ENCODE measurements at regions not wholly inside any gene's neighbourhood (a gene's known extent, or its start where the extent isn't known, plus 50 kb on each side); places are given as distances from the start of the nearest gene placed in this dataset.

DNA sequence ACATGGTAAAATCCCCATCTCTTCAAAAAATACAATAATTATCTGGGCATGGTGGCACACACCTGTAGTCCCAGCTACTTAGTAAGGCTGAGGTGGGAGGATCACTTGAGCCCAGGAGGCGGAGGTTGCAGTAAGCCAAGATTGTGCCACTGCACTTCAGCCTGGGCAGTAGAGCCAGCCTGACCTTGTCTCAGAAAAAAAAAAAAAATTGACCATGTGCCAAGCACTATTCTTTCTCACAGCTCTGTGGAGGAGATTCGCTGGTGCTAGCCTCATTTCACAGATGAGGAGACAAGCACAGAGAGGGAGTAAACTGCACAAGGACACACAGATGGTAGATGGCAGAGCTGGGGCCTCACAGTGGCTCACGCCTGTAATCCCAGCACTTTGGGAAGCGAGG, 131.8 kb upstream of the JARID2 start:
- TF ChIP-seq, protein P1, sequence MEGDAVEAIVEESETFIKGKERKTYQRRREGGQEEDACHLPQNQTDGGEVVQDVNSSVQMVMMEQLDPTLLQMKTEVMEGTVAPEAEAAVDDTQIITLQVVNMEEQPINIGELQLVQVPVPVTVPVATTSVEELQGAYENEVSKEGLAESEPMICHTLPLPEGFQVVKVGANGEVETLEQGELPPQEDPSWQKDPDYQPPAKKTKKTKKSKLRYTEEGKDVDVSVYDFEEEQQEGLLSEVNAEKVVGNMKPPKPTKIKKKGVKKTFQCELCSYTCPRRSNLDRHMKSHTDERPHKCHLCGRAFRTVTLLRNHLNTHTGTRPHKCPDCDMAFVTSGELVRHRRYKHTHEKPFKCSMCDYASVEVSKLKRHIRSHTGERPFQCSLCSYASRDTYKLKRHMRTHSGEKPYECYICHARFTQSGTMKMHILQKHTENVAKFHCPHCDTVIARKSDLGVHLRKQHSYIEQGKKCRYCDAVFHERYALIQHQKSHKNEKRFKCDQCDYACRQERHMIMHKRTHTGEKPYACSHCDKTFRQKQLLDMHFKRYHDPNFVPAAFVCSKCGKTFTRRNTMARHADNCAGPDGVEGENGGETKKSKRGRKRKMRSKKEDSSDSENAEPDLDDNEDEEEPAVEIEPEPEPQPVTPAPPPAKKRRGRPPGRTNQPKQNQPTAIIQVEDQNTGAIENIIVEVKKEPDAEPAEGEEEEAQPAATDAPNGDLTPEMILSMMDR (IDR thresholded peaks at IDR 0.05), result no peak
- DNase-seq, result no peak
- no peaks in the 10 kb centered on the region for H3K36me3 Mint-ChIP-seq
- no peak overlapping the region for H3K27ac Mint-ChIP-seq
- no peak for ATAC-seq
- Histone ChIP-seq H3K9me3 (ENCODE audit: control insufficient read depth, insufficient read depth, low read length) (no peaks in the 10 kb centered on the region), H3K27me3 (ENCODE audit: control insufficient read depth, insufficient read depth, low read length) (no peaks in the 10 kb centered on the region), H3K27ac (ENCODE audit: low read length) (no peak overlapping the region), H3K4me1 (ENCODE audit: control insufficient read depth, insufficient read depth, low read length) (no peaks in the 10 kb centered on the region), H3K36me3 (ENCODE audit: control insufficient read depth, insufficient read depth, low read length) (no peaks in the 10 kb centered on the region), H3K4me3 (ENCODE audit: low read length) (no peak overlapping the region)
- no peaks in the 10 kb centered on the region for H3K9me3 Mint-ChIP-seq
- WGBS (ENCODE audit: insufficient coverage), result 81% methylated on average over 4 of the region's 4 CpGs
- intact Hi-C loops (cut with micrococcal nuclease), result no loop called here
- H3K27me3 Mint-ChIP-seq (ENCODE audit: low read depth in 2 of 2), result no peaks in the 10 kb centered on the region
- H3K4me3 Mint-ChIP-seq, result no peak overlapping the region
- peaks cover 0 to 4% of the 10 kb centered on the region in 2 donors for H3K4me1 Mint-ChIP-seq

DNA sequence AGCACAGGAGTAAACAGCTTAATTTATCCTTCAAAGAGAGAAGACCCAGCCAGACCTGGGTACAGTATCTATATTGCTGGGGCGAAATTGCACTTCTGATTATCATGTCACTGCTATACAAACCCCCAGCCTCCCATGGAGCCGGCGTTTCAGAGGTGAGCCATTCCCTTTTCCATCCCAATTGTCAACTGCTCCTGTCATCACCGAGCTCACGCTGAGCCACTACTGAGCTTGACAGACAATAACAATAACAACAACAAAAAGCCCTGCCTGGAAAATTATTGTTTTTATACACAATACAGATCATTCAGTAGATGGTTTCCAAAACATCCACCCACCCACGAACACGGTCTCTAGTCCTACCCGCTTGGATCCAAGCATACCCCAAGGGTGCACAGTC, 129.0 kb upstream of the JARID2 start:
- 93% methylated on average over 8 of the region's 8 CpGs for WGBS (ENCODE audit: insufficient coverage)
- no peak overlapping the region for H3K27ac Mint-ChIP-seq
- intact Hi-C loops (cut with micrococcal nuclease), result no loop called here

GRCh38 chr6:15121443-15121842, 124.4 kb upstream of the JARID2 start:
- Mint-ChIP-seq H3K4me3 (no peak overlapping the region), H3K27ac (no peak overlapping the region)
- TF ChIP-seq, protein P1 (IDR thresholded peaks at IDR 0.05), result no peak

More for the DNA sequence above, 129.0 kb upstream of the JARID2 start:
- H3K4me1 ChIP-seq (ENCODE audit: control insufficient read depth, insufficient read depth, low read length), result no peaks in the 10 kb centered on the region
- ATAC-seq (no peak), DNase-seq (no peak)
- Mint-ChIP-seq H3K4me3 (no peak overlapping the region), H3K27me3 (ENCODE audit: low read depth in 2 of 2) (no peaks in the 10 kb centered on the region), H3K36me3 (no peaks in the 10 kb centered on the region), H3K9me3 (no peaks in the 10 kb centered on the region), H3K4me1 (peaks cover 0 to 5% of the 10 kb centered on the region in 2 donors)
- no peaks in the 10 kb centered on the region for H3K36me3 ChIP-seq (ENCODE audit: control insufficient read depth, insufficient read depth, low read length)
- no peaks in the 10 kb centered on the region for H3K9me3 ChIP-seq (ENCODE audit: control insufficient read depth, insufficient read depth, low read length)
- H3K4me3 ChIP-seq (ENCODE audit: low read length), result no peak overlapping the region
- TF ChIP-seq, protein P1 (IDR thresholded peaks at IDR 0.05), result no peak
- no peak overlapping the region for H3K27ac ChIP-seq (ENCODE audit: low read length)
- H3K27me3 ChIP-seq (ENCODE audit: control insufficient read depth, insufficient read depth, low read length), result no peaks in the 10 kb centered on the region

DNA sequence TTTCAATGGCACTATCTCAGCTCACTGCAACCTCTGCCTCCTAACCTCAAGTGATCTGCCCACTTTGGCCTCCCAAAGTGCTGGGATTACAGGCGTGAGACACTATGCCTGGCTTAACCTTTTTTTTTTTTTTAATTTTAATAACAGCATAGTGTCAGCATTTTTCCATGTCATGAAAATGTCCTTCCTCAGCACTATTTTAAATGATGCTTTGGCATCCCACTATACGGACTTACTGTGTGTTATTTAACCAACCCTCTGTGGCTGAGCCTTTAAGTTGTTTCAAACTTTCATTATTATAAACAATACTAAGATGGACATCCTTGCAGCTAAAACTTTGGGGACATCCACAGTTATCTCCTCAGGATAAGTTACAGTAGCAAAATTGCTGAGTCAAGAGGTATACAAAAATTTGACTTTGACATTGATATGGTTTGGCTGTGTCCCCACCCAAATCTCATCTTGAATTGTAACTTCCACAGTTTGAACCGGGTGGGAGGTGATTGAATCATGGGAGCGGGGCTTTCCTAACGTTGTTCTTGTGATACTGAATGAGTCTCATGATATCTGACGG, 123.8 kb upstream of the JARID2 start:
- Histone ChIP-seq H3K27me3 (ENCODE audit: control insufficient read depth, insufficient read depth, low read length) (no peaks in the 10 kb centered on the region), H3K9me3 (ENCODE audit: control insufficient read depth, insufficient read depth, low read length) (no peaks in the 10 kb centered on the region), H3K4me1 (ENCODE audit: control insufficient read depth, insufficient read depth, low read length) (no peaks in the 10 kb centered on the region), H3K4me3 (ENCODE audit: low read length) (no peak overlapping the region), H3K36me3 (ENCODE audit: control insufficient read depth, insufficient read depth, low read length) (no peaks in the 10 kb centered on the region), H3K27ac (ENCODE audit: low read length) (no peak overlapping the region)
- intact Hi-C loops (cut with micrococcal nuclease), result no loop called here
- Mint-ChIP-seq H3K36me3 (no peaks in the 10 kb centered on the region), H3K27ac (no peak overlapping the region), H3K9me3 (no peaks in the 10 kb centered on the region), H3K4me1 (peaks cover 0 to 5% of the 10 kb centered on the region in 2 donors), H3K27me3 (ENCODE audit: low read depth in 2 of 2) (peaks cover 4 to 8% of the 10 kb centered on the region in 2 donors), H3K4me3 (no peak overlapping the region)
- TF ChIP-seq, protein P1 (IDR thresholded peaks at IDR 0.05), result no peak
- DNase-seq (no peak), ATAC-seq (no peak)
- WGBS (ENCODE audit: insufficient coverage), result 95% methylated on average over 6 of the region's 6 CpGs

More at GRCh38 chr6:15121443-15121842, 124.4 kb upstream of the JARID2 start:
- intact Hi-C loops (cut with micrococcal nuclease), result no loop called here
- Mint-ChIP-seq H3K9me3 (no peaks in the 10 kb centered on the region), H3K27me3 (ENCODE audit: low read depth in 2 of 2) (peaks cover under 1 to 3% of the 10 kb centered on the region in 2 donors), H3K36me3 (no peaks in the 10 kb centered on the region), H3K4me1 (peaks cover 0 to 5% of the 10 kb centered on the region in 2 donors)
- no peaks in the 10 kb centered on the region for H3K36me3 ChIP-seq (ENCODE audit: control insufficient read depth, insufficient read depth, low read length)
- H3K4me3 ChIP-seq (ENCODE audit: low read length), result no peak overlapping the region
- H3K27me3 ChIP-seq (ENCODE audit: control insufficient read depth, insufficient read depth, low read length), result no peaks in the 10 kb centered on the region
- no peaks in the 10 kb centered on the region for H3K9me3 ChIP-seq (ENCODE audit: control insufficient read depth, insufficient read depth, low read length)
- DNase-seq, result no peak
- H3K4me1 ChIP-seq (ENCODE audit: control insufficient read depth, insufficient read depth, low read length), result no peaks in the 10 kb centered on the region
- no peak overlapping the region for H3K27ac ChIP-seq (ENCODE audit: low read length)
- 80% methylated on average over 1 of the region's 1 CpG for WGBS (ENCODE audit: insufficient coverage)
- ATAC-seq, result no peak
